CD4-positive, alpha-beta T cell treated with Interleukin-4 for 4 hours (primary cell): ENCODE measurements at regions not wholly inside any gene's neighbourhood (a gene's known extent, or its start where the extent isn't known, plus 50 kb on each side); places are given as distances from the start of the nearest gene placed in this dataset.

Experiments
- DNase-seq: peaks from one replicate; pipeline ENCODE4 v3.0.0-alpha.2; 2020

DNA sequence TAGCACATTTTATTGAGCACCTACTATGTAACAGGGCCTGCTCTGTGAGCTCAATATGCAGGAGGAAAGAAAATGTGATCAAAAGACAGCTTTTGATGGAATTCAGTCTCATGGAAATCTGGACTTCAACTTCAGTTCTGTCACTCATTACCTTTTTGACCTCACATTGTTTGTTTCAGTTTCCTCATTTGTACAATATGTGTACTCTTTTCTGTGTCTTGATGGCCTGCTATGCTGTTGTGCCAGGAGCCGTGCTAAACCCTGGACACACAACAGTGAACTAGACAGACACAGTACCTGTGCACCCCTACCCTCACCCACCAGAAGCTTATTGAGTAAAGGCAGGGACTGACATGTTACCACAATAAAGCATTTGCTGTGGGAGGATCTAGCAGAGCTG is 162.9 kb upstream of the FGGY start:
- DNase-seq: no peak

DNA sequence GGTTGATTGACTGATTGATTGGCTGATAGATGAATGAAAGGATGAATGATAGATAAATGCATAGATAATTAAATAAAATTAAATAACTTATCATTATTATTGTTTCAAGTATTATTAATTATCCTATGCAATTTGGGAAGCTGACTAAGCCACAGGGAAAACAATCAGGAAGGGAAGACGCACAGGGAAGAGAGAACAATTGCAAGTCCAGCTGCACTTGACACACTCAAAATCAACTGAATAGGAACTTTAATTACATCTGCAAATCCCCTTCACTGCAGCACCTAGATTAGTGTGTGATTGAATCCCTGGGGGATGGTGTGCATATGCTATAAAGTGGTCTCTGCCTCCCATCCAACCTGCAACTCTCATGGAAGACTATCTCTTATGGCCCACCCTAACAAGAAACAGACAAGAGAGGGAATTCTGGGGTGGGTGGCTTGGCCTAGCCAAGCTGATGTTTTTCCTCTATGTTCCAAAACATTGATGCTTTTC is 161.1 kb upstream of the FGGY start:
- no peak for DNase-seq

- DNase-seq: no peak
Observed at GRCh38 chr1:59136541-59137275, 160.2 kb upstream of the FGGY start.

DNA sequence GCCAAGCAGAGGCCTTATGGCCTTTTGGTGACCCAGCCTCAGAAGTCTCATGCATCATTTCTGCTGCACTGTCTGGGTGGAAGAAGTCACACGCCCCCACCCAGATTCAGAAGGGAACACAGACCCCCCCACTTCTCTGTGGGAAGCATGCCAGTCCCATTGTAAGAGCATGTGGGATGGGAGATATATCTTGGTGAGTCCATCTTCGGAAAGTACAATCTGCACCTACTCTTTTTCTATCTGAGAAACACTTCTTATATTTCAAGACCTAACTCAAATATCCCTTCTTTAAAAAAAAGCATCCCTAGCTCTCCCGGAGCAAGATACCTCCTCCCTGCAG is 159.6 kb upstream of the FGGY start:
- no peak for DNase-seq

DNA sequence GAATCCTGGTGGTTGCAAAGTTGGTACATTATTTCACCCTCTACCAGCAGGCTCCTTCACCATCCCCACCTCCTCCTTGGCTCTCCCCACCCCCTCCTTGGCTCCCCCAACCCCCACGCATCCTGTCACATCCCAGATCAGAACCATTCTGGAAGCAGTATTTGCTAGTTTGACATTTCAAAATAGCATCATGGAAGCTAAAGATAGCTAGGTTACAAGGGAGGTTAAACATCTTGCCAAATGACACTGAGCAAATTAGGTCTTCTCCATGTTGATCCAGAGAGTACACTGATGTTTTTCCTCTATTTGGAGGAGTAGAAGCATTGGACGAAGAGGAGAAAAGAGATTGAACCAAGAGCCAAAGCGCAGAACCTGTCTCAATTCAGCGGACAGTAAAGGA is 158.9 kb upstream of the FGGY start:
- DNase-seq: no peak

DNA sequence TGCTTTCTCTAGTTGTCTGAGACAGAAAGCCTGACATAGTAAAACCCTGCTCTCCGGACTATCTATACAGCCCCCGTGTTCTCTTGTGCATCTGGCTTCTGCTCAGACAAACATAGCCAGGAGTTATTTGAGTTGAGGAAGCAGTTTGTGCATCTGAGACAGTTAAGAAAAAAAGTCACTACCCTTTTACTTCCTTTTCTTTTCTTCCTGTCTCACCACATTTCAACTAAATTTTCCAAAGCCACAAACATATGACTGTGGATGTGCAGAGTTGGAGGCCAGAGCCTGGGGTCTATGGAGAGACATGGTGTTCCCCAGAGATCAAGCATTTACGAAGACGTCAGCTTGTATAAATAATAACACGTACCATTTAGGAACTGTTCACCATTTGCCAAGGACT is 158.5 kb upstream of the FGGY start:
- DNase-seq: no peak

DNA sequence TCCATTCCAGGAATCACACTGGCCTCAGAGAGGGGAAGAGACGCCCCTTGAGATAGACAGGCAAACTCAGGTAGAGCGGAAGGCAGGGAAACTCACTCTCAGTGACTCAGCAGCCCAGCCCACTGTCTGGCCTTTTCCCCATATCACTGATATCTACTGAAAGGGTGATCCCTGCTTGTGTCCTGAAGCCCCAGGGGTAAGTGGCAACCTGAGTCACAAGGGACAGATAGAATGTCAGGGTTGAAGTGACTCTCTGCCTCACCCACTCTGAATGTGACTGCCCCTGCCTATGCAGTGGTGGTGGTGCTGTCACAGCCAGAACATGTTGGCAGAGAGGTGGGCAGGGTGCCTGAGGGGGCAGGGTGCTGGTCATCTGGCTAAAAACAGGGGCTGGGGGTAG is 157.5 kb upstream of the FGGY start:
- no peak for DNase-seq

- no peak for DNase-seq
Observed at GRCh38 chr1:59141267-59141863, 155.5 kb upstream of the FGGY start.

DNA sequence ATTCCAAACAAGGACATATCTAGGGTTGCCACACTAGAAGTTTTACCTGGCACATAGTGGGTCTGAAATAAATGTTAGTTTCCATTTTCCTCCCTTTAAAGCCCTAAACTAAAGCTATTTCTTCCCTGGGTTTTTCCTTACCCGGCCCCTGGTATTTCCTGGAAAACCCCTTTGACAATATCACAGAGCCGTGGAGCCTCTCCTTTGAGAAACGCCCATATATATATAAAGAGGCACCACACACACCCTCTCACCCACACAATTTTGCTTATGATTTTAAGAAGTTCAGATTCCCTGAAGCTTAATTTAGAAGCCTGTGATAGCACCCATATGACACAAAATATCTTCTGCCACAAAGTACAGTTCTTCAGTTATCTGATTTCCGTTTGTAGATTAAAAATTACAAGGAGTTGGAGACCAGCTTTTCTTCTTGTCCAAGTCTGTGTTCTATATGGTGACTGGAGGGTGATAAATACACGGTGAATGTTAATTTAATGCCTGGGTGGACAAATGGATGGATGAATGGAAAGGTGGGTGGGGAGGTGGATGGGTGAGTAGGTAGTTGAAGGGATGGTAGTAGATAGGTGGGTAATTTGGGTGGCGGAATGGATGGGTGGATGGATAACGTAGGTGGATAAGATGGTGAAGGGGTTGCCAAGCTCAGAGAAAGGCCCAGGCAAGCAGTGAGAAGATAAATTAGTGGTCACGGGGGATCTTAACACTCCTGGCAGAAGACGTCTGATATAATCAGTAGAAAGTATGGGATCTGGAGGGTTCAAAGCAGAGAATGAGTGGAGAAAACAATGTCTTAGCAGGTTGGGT is 154.4 kb upstream of the FGGY start:
- DNase-seq: no peak

GRCh38 chr1:59143133-59143487 is 153.8 kb upstream of the FGGY start:
- no peak for DNase-seq

DNA sequence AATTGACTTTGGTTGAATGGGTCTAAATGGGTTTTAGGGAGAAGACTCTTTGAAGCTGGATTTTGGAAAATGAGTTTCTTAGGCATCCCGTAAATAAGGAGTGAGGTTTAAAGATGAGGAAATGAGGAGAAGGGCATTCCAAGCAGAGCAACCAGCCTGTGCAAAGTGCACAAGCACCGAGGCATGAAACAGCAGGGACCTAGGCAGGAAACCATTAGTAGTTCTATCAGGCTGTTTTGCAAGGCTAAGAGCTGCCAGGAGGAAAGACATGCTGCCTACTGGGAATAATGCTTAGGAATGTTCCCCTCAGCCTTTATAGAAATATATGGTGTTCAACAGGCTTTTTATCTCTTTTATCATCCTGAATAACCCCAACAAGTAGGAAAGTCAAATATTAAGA is 153.1 kb upstream of the FGGY start:
- DNase-seq: no peak

DNA sequence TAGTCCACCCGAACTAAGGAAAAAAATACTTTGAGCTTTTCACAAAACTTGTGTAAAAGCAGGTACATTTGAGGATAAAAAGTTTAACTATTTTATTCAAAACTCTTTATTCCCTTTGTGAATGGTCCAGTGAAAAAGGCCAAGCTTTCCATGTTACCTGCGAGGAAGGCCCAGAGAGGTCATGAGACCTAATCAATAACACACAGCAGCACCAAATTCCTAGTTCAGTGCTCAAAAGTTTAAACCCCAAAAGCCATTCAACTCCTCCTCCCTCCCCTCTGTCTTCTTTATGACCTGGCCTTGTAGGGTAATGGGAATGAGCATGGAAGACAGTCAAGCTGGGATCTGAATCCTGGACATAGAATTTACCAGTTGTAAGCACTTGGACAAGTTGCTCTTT is 151.9 kb upstream of the FGGY start:
- no peak for DNase-seq

GRCh38 chr1:59146056-59146455 is 150.8 kb upstream of the FGGY start:
- peak; percentile 6 for DNase-seq

DNA sequence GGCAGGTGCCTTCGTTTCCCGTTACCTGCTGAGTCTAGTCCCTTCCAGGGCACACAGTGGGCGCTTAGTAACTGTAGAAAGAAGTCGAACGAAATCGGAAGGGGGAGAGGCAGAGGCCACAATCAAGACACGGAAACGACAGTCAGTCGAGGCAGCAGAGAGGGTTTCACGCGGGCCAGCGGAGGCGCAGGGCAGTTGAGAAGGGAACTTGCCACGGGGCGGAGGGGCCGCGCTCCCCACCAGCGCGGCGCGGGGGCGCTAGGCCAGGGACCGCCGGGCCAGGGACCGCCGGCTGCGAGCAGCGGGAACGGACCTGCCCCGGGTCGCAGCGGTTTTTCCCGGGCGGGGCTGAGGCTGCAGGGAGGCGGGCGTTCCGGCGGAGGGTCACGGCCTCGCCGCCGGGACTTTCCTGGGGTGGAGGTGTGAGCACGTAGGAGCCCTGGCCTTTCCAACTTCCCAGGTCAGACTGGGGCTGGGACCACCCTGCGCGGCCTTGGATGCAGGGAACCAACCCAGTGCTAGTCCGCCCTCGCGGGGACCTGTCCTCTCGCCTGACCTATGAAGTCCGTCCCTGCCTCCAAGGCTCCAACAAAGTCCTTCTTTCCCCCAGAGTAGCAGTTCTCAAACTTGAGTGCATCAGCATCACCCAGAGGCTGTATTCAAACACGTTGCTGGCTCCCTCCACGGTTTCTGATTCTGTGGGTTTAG is 150.1 kb upstream of the FGGY start:
- DNase-seq: peak; percentile 33

- DNase-seq: no peak
Observed at GRCh38 chr1:59149435-59149834, 147.5 kb upstream of the FGGY start.

GRCh38 chr1:59150577-59151386 is 146.1 kb upstream of the FGGY start:
- DNase-seq: peak; percentile 16

DNA sequence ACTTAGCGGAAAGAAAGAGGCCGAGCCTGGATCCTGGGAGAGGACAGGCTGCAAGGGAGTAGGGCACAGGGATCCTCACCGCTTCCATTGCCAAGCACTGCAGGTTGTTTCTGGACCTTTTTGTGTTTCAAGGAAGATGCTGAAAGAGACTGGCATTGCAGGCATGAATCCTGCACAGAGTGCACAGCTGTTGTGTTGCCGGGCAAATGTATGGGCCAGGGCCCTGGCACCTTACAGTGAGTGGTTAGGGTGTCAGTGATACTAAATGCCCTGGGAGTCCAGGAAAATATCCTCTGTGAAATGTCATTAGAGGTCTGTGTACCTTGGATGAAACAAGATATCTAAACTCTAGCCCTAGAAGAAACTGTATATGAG is 145.5 kb upstream of the FGGY start:
- no peak for DNase-seq

- no peak for DNase-seq
Observed at GRCh38 chr1:59151860-59152259, 145.0 kb upstream of the FGGY start.

DNA sequence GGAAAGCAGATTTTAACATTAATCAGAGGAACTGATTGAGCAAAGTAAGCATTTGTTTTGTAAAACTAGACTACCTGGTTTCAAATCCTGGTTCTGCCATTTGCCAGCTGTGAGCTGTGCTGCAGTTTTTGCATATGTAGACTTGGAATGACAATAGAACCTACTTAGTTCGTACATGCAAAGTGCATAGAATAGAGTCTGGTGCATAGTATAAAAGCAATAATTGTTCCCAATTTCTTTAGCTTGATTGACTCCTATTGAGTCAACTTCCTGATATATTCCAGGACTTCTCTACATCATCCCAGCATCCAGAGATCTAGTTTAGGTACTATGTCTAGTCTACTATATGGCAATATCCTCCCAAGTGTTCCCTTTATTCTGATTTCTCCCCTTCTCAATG is 144.4 kb upstream of the FGGY start:
- no peak for DNase-seq

- DNase-seq: no peak
Observed at GRCh38 chr1:59154401-59154800, 142.5 kb upstream of the FGGY start.

- DNase-seq: no peak
Observed at GRCh38 chr1:59155351-59155750, 141.5 kb upstream of the FGGY start.

- DNase-seq: no peak
Observed at GRCh38 chr1:59156051-59156450, 140.8 kb upstream of the FGGY start.
